ENCODE measurements at regions not wholly inside any gene's neighbourhood (a gene's known extent, or its start where the extent isn't known, plus 50 kb on each side); places are given as distances from the start of the nearest gene placed in this dataset.

GRCh38 chr21:24832961-24833360, 774.3 kb downstream of the MRPL39 start:
- TF ChIP-seq CTCF (IDR thresholded peaks at IDR 0.05): no peak
- Histone ChIP-seq H3K4me3 (no peak overlapping the region), H3K36me3 (ENCODE audit: low read depth) (no peaks in the 10 kb centered on the region), H3K9me3 (peaks cover 4% of the 10 kb centered on the region), H3K4me1 (ENCODE audit: low read depth) (no peaks in the 10 kb centered on the region)
- intact Hi-C loops (cut with DNase I, micrococcal nuclease): no loop called here
- DNase-seq: no peak
- ATAC-seq: no peak

GRCh38 chr21:24829397-24829796, 777.9 kb downstream of the MRPL39 start:
- DNase-seq: no peak
- no peak for ATAC-seq

GRCh38 chr21:24826822-24827221, 780.5 kb downstream of the MRPL39 start:
- H3K4me3 ChIP-seq: no peak overlapping the region
- no peaks in the 10 kb centered on the region for H3K9me3 ChIP-seq
- no peaks in the 10 kb centered on the region for H3K4me1 ChIP-seq (ENCODE audit: low read depth)
- no peak for ATAC-seq
- no peaks in the 10 kb centered on the region for H3K36me3 ChIP-seq (ENCODE audit: low read depth)
- intact Hi-C loops (cut with DNase I, micrococcal nuclease): no loop called here
- no peak for DNase-seq
- TF ChIP-seq CTCF (IDR thresholded peaks at IDR 0.05): no peak

More at GRCh38 chr21:24829397-24829796, 777.9 kb downstream of the MRPL39 start:
- Histone ChIP-seq H3K9me3 (no peaks in the 10 kb centered on the region), H3K36me3 (ENCODE audit: low read depth) (no peaks in the 10 kb centered on the region), H3K4me1 (ENCODE audit: low read depth) (no peaks in the 10 kb centered on the region), H3K4me3 (no peak overlapping the region)
- no peak for TF ChIP-seq CTCF (IDR thresholded peaks at IDR 0.05)
- intact Hi-C loops (cut with DNase I, micrococcal nuclease): no loop called here

- DNase-seq (no peak), ATAC-seq (no peak)
- Histone ChIP-seq H3K36me3 (ENCODE audit: low read depth) (no peaks in the 10 kb centered on the region), H3K4me1 (ENCODE audit: low read depth) (no peaks in the 10 kb centered on the region), H3K4me3 (no peak overlapping the region), H3K9me3 (no peaks in the 10 kb centered on the region)
- intact Hi-C loops (cut with DNase I, micrococcal nuclease): no loop called here
- no peak for TF ChIP-seq CTCF (IDR thresholded peaks at IDR 0.05)
Observed at GRCh38 chr21:24825348-24825747, 781.9 kb downstream of the MRPL39 start.

- ATAC-seq (no peak), DNase-seq (no peak)
- H3K4me1 ChIP-seq (ENCODE audit: low read depth): no peaks in the 10 kb centered on the region
- H3K36me3 ChIP-seq (ENCODE audit: low read depth): no peaks in the 10 kb centered on the region
- TF ChIP-seq CTCF (IDR thresholded peaks at IDR 0.05): no peak
- intact Hi-C loops (cut with DNase I, micrococcal nuclease): no loop called here
- H3K9me3 ChIP-seq: no peaks in the 10 kb centered on the region
- no peak overlapping the region for H3K4me3 ChIP-seq
Observed at GRCh38 chr21:24824209-24824608, 783.1 kb downstream of the MRPL39 start.

GRCh38 chr21:24823247-24823646, 784.0 kb downstream of the MRPL39 start:
- Histone ChIP-seq H3K4me1 (ENCODE audit: low read depth) (no peaks in the 10 kb centered on the region), H3K36me3 (ENCODE audit: low read depth) (no peaks in the 10 kb centered on the region), H3K9me3 (no peaks in the 10 kb centered on the region), H3K4me3 (no peak overlapping the region)
- ATAC-seq: no peak
- intact Hi-C loops (cut with DNase I, micrococcal nuclease): no loop called here
- no peak for TF ChIP-seq CTCF (IDR thresholded peaks at IDR 0.05)
- DNase-seq: no peak

All from mucosa of descending colon (tissue), 3 donors.